DND-41 (cell line): ENCODE measurements at regions not wholly inside any gene's neighbourhood (a gene's known extent, or its start where the extent isn't known, plus 50 kb on each side); places are given as distances from the start of the nearest gene placed in this dataset.

ENCODE experiments used
- CTCF ChIP-seq: IDR thresholded peaks from 2 replicates; pipeline ENCODE4 v1.5.1; 2012; ENCODE audit warnings: borderline replicate concordance, low read length, moderate library complexity, mild to moderate bottlenecking; ENCODE audit not compliant: poor library complexity, severe bottlenecking; ENCODE audit errors: extremely low read depth
- EZH2 ChIP-seq: IDR thresholded peaks from 3 replicates; pipeline ENCODE4 v1.6.1; 2012; ENCODE audit warnings: borderline replicate concordance, low read depth, mild to moderate bottlenecking, moderate library complexity, low read length, inconsistent platforms; ENCODE audit not compliant: severe bottlenecking

- TF ChIP-seq CTCF (no peak), EZH2 (no peak)
These were observed 100.6 kb downstream of the GLI2 start for GRCh38 chr2:120836281-120836680.
